Stimulated activated CD8-positive, alpha-beta memory T cell treated with anti-CD3 and anti-CD28 coated beads, Interleukin-4, amount 100 ng/mL, for 24 hours (primary cell): ENCODE measurements at regions not wholly inside any gene's neighbourhood (a gene's known extent, or its start where the extent isn't known, plus 50 kb on each side); places are given as distances from the start of the nearest gene placed in this dataset.
"Not testable (repeated sequence)": the region's sequence is repeated elsewhere in the genome, so short reads cannot be mapped to it uniquely, and the experiment has no call there.

ENCODE experiments used
- DNase-seq: peaks from one replicate; pipeline ENCODE4 v3.0.0-alpha.2; 2020; ENCODE audit warnings: low read depth

DNA sequence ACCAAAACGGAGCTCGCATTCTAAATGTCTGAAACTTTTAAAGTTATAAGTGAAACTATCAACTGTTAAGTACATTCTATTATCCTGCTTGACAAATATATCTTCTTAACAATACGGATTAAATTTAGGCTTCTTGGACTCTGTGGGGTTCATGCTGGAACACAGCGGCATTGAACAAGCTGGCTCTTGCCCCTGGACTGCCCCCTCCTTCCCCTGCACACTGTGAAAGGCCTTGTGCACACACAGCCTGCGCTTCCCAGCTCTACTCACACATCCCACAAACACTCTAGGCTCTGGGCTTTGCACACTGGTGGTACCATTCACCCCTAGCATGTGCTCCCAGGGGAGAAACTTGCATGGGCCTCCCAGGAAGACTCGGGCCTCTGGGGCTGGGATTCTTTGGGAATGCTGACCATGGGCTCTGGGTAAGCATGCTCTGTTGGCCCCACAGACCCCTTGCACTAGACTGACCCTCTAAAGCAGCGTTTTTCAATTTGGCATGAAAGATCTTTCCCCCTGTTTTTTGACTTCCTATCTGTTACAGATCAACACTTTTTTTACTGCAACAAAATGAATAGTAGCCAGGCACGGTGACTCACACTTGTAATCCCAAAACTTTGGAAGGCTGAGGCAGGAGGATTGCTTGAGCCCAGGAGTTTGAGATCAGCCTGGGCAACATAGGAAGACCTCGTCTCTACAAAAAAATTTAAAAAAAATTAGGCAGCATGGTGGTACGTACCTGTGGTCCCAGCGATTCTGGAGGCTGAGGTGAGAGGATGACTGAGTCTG is 96.2 kb upstream of the CPM start:
- DNase-seq = no peak

DNA sequence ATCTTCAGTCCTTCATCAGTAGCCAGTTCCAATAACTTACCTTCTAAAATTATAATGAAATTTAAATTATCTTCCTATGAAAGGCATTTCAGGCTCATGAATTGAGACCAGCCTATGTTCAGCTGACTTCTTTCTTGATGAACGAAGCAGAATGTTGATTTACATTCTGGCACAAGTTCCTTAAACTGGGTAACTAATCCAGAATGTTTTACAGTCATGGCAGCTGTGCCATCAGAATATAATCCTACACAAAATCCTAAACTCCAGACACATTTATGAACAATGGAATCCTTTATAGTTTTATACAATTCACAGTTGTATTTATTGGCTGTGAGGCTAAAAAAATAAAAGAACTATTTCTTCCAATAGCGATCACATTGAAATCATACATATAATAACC is 97.3 kb upstream of the CPM start:
- no peak for DNase-seq

DNA sequence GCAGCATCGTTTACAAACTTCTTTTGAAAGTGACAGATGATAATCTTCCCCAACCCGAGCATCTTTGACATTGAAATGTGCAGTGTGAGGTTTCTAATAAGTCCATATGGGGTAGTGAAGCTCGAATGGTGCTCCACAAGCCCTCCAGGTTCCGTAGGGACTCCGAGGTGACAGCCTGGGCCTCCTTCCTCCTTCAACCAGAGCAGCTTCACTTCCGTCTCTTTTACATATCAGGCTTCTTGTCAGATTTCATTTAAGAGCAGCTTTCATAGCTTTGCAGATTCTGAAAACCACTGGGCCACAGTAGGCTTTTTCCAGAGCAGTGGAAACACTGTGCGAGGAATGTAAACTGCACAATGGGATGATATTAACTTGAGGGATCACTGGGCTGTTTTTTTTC is 103.6 kb upstream of the CPM start:
- DNase-seq = no peak

DNA sequence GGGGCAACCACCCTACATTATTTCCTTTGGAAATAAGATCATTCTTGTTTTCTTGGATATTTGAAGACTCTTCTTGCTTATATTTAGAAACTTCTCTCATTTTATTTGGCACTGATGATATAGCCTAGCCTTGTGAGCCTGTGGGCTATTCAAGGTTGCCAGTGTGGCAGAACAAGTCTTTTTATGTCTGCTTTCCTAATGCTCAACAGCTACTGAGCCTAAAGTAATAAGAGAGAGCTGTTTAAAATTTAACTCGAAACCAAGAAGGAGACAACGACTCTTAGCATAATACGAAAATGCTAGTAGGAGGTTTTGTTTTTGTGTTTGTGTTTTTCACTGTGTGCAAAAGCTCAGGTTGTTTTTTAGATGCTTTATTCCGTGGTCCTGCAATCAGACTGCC is 104.0 kb upstream of the CPM start:
- DNase-seq = no peak

DNA sequence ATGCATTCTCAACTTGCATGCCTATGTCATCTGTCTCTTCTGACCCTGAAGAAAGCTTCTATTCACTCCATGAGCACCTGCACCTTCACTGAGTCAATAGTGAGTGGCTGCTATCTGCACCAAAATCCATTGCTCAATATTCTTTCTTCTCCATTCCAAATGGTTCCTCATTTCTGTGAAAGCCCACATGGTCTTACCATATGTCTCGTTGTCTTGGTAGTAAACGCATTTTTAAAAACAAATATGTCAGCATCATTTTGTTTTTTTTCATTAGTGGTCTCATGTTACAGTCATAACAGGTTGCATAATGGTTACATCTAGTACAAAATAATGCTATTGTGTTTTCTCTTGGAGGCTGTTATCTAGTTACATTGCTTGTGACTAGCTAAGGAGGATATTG is 106.9 kb upstream of the CPM start:
- no peak for DNase-seq

DNA sequence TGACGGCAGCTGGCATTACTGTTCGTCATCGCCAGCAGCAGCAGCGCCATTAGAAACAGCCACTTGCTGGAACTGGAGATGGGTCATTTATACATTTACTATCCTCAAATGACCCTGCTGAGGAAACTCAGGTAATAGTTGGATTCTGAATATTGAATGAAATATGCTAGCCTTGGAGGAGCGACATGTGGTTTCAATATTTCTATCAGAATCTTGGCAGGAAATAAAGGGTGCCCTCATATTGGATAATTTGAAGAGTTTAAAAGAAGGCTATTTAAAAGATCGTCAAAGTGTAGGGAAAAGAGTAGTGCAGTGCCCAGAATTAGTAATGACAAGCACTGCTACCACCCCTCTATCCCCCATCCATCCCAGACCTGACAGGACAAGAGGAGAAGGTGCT is 109.6 kb upstream of the CPM start:
- DNase-seq = no peak

DNA sequence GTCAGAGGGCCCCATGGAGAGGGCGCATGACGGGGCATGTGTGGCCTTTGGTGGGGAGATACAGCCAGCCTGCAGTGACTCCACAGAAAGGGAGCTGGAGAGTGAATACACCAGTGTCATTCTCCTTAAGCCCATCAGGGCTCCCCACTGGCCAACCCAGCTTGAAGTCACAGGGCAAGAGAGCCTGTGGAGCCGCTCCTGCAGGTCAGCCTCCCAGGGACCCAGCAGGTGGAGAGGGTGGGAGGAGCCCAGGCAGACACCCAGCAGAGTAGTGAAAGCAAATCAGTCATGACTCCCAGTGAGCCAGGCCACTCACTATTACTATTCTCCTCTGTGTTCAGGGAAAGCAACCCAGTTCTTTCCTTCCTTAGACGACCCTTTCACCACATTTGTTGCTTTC is 110.0 kb upstream of the CPM start:
- no peak for DNase-seq

DNA sequence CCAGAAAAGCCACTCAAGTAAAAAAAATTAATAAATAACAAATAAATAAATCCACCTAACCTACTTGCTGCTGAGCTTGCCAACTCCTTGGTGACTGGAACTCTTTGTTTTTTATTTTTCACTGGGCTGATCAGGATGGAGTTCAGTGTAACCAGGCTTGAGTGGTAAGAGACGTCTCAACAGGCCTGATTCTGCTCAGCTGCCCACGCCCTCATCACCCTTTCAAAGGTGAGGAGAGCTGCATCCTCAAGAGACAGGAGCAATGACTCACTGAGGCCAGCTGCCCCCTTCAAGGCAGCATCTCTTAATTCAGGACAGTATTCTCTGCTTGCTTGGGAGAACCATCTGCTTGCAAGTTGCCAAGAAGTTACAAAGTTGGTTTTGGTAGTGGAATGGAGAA is 111.9 kb upstream of the CPM start:
- no peak for DNase-seq

DNA sequence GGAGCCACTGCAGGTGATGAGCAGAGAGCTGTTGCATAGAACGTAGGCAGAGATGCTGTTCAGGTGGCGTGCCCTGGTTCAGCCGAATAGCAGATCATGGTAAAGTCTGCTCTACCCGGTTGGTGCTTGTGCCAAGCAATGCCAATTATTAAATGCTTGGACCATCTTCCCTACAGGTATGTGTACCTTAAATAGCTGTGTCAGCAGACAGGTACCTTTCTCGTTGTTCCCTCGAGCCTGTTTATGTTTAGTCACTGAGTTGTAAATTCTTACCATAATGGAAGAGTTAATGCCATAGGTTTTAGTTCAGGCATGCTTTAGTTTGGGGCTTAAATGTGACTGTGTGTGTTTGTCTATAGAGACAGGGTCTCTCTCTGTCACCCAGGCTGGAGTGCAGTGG is 112.5 kb upstream of the CPM start:
- no peak for DNase-seq

DNA sequence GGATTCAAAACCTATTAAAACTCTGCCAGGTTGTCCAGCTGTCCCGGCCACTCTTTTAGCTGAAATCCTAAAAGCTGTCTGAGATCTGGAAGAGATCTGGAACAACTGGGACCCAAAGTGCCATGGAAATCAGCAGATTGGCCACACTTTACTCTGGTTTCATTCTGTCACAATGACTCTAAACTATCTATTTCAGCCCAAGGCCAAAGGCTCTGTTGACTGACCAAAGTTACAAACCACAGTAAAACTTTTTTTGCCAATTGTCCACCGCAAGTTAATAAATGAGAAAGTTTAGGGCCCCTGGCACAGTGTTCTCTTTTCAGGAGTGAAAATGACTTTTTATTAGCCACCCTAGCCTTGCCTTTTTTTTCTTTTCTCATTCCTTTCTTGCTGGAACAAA is 113.4 kb upstream of the CPM start:
- DNase-seq = no peak

DNA sequence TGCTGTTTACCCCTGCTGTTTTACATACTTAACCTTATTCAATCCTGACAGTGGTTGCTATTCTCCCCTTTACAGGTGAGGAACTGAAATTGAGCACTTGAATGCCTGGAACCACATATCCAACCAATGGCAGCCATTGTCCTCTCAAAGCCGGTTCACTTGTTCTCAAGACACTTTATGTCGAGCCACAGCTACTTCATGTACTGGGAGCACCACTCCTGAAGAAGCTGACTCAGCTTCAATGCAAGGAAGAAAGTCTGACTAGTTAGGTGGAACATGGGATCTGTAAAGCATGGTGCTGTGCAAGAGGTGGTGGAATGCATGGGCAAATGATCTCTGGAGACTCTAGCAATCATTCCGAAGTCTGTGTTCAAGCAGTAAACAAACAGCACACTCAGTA is 113.9 kb upstream of the CPM start:
- DNase-seq = no peak

DNA sequence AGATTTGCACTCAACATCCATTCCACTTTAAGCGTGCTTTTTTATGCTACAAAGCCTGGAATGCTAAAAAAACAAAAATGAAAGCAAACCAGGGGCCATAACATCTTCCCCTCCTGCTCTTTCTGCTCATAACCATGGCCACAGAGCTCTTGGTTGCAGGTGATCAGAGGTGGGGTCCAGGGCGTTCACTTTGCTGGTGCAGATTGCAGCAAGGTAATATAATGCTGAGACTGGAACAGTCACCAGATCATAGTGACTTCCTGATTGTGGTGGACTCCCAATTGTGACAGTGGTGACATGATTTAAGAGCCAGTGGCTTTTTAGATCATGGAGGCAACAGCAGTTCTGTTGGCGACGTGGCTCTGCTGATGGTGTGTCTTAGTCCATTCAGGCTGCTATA is 115.0 kb upstream of the CPM start:
- DNase-seq = no peak

DNA sequence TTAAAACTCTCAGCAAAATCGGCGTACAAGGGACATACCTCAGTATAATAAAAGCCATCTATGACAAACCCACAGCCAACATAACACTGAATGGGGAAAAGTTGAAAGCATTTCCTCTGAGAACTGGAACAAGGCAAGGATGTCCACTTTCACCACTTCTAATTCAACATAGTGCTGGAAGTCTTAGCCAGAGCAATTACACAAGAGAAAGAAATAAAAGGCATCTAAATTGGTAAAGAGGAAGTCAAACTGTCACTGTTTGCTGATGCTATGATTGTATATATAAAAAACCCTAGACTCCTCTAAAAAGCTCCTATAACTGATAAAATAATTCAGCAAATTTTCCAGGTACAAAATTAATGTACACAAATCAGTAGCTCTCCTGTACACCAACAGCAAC is 116.9 kb upstream of the CPM start:
- DNase-seq = not testable (repeated sequence)

DNA sequence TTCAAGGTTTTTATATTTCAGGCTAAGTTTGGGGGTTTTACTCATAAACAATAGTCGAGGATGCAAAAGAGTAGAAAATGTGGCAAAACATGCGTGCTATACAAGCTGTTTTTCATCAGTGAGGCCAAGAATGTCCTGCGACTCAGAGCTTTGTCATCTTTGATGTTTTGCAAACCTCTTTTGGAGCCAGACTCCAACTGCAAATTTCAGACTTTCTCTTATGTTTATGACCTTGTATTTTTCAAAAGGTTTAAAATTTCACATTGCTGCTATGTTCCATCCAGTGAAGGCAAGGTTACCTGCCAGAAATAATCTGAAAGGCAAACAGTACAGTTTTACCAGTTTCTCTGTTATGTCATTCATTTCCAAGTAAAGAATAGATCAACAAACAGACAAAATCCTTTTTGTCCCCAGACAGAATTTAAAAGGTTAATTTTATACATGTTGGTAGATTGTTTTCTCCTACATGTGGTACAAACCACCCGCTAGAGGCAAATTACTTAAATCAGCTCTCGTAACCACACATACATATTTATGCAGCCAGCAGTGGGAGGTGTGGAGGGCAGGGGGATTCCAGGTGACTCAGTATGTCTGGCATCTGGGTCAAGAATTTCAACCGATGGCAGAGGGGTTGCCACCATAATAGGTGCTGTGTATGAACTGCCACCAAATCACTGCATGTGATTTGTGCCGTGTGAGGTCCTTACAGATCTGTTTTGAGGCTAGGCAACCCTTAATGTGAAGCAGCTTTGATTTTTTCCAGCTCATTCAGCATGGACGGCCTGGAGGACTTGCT is 119.8 kb upstream of the CPM start:
- peak; percentile 18 for DNase-seq

DNA sequence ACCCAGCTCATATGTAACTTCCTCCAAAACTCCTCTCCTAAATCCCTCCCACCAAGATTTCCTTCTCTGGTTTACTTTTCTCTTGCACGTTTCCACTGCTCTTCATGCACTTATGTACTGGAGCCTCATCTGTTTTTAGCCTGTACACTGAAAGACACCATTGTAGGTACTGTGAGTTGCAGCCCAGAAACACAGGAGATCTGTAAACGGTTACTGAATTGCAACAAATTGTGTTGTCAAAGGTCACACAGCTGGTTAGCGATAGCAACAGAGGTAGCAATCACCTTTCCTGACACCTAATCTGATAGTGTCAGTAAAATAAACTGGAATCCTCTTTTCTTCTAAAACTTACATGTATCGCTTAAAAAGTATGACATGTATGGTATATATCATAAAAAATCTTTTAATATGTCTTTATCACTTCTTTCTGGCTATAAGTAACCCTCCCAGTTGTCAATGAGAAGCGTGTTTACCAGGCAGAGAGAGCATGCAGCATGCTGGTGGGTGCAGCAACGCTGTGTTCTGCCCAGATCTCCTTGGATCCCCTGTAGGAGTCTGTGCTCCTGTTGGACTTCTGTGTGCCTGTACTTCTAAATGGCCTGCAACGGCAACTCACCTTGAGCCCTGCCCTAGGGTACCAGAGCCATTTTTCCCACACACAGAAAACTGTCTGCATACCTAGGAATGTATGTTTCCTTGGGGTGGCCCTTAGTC is 121.5 kb upstream of the CPM start:
- DNase-seq = no peak

DNA sequence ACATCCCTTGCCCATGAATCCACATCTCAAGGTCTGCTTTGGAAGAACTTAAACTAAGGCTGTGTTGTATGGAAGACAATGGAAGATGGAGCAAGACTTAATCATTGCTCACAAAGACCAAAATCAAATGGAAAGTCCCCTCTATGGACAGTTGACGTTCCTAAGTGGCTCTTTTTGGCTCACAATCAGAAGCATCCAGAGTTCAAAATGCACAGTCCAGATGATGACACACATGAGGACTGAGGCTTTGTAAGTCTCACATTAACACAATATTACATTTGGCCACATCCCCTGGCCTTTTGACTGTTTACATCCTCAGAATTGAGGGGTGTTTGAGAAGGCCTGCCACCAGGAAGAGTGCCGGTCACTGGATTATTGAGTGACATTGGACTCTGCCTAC is 122.3 kb upstream of the CPM start:
- DNase-seq = no peak

DNA sequence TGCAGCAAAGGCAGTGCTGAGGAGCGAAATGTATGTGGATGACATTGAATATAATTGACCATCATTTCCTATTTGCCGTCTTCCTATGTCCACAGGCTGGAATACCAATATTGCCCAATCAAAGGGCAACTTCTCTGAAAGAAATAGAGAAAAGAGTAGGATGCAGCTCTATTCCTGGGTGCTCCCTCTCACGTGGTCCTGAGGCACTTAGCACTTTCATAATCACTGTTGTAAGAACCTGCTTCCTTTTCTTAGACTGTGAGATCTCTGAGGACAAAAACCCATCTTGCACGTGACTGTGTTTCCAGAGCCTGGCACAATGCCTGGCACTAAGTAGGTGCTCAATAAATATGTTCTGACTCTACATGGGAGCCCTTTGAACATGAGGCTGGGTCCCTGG is 122.7 kb upstream of the CPM start:
- DNase-seq = no peak

DNA sequence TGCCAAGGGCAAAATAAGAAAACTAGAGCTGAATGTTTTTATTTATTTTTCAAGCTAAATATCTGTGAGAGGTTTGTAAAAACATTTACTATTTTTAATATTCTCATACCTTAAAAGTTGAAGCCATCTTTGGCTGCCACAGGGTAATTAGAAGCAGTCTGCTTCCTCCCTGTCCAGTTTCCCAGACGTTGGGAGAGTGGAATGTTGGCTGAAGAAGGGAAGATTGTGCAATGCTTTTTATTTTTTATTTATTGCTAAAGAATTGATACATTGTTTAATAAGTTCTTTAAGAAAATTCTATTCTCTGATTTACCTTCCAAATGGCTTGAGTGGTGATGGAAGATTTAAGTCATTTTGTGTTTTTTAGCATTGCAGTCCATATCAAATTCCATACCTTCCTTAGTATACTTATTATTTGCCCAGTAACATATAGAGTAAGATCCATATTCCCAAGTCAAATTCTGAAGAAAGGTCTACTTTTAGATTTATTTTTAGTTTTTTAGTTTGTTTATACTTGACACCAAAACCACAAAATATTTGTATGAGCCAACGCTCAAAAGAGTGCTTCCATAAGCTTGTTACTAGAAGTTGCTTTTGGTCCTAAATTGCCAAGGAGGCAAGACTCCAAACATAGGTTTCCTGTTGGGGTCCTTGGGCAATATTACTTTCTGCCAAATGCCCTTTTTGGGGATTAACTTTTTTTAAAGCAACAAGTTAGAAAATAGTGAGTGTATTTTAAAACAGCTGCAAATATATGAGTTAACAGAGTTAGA is 124.0 kb upstream of the CPM start:
- no peak for DNase-seq

DNA sequence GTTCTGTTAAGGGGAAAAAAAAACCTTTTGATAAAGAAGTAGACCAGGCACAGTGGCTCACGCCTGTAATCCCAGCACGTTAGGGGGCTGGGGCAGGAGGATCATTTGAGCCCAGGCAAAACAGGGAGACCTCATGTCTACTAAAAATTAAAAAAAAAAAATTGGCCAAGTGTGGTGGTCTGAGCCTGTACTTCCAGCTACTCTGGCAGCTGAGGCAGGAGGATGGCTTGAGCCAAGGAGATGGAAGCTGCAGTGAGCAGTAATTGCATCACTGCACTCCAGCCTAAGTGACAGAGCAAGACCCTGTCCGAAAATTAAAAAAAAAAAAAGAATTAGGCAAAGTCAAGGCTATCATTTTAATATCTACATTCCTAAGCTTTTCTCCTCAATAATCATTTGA is 124.8 kb upstream of the CPM start:
- DNase-seq = no peak

DNA sequence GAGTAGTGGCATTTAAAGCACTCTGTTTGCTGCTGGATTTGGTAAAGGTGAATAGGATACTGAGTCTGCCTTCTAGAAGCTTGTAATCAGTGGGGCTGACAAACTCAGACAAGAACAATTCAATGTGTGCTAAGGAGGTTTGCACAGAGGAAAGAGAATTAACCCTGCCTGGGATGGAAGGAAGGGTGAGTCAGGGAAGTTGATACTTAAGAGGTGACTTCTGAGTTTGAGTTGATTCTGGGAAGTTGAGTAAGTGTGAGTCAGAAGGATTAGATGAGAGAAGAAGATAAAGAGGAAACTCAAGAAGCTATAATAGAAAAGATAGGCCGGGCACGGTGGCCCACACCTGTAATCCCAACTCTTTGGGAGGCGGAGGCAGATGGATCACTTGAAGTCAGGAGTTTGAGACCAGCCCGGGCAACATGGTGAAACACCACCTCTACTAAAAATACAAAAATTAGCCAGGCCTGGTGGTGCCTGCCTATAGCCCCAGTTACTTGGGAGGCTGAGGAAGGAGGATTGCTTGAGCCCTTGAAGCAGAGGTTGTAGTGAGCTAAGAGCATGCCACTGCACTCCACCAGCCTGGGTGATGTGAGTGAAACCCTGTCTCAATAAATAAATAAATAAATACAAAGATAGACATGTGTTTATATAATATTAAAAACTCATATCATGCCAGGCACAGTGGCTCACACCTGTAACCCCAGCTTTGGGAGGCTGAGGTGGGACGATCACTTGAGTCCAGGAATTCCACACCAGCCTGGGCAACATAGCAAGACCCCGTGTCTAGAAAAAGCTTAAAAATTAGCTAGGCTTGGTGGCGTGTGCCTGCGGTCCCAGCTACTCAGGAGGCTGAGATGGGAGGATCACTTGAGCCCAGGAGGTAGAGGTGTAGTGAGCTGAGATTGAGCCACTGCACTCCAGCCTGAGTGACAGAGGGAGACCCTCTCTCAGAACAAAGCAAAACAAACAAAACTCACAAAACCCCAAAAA is 126.8 kb upstream of the CPM start:
- no peak for DNase-seq

DNA sequence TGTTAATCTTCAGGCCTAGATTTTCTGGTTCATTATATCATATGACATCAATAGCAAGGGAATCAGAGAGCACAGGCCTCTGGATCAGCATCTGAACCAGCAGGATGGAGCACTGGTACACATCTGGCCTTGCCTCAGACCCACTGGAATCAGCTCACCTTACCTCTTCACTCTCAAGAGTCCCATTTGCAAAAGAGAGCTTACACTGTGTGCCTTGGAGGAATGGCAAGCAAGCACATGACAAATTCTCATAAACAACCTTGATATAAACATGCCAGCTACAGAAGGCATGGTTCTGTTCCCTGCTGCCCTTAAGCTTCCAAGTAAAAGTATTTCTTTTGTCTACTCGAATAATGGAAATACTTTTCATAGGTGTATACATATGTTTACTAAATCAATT is 128.6 kb upstream of the CPM start:
- DNase-seq = no peak
